AG10803 (cell line): ENCODE measurements at regions not wholly inside any gene's neighbourhood (a gene's known extent, or its start where the extent isn't known, plus 50 kb on each side); places are given as distances from the start of the nearest gene placed in this dataset.
"Not testable (repeated sequence)": the region's sequence is repeated elsewhere in the genome, so short reads cannot be mapped to it uniquely, and the experiment has no call there.

Experiments used
- DNase-seq: peaks from one replicate; pipeline ENCODE4 v3.0.0; 2010; ENCODE audit warnings: low read depth
- H3K4me3 ChIP-seq: 2 replicates; pipeline ENCODE4 v1.5.1; 2011; ENCODE audit warnings: mild to moderate bottlenecking, low read length, control low read depth
- TF ChIP-seq, protein P1 (sequence below): conservative IDR thresholded peaks from 2 replicates; pipeline ENCODE4 v1.5.1; 2011; ENCODE audit warnings: mild to moderate bottlenecking, low read length, control low read depth, inconsistent platforms

DNA sequence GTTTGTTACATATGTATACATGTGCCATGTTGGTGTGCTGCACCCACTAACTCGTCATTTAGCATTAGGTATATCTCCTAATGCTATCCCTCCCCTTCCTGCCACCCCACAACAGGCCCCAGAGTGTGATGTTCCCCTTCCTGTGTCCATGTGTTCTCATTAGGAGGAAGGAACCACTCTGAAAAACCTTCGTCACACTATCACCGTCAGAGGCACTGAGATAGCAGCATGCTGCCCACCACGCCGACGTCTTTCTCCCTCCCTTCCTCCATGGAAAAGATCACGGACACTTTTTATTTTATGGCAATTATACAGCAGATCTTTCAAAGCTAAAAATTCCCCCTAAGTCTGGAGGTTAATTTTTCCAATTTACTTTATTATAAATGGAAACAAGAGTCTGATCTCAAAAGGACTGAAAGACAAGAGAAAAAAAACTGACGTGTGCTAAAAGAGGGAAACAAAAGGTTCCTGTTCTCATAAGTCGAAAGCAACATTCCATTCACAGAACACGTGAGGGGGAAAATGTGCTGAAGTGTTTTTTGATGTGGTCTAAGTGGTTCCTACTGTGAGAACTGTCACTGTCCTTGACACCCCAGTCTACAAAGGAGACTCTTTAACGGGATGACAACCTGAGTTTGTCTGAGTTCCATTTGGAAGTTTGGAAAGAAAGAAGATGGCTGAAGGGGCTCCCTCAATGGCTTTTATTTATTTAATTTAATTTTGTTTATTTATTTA lies 339.7 kb upstream of the IRX2 start:
- H3K4me3 ChIP-seq, result no peak overlapping the region
- TF ChIP-seq, protein P1, sequence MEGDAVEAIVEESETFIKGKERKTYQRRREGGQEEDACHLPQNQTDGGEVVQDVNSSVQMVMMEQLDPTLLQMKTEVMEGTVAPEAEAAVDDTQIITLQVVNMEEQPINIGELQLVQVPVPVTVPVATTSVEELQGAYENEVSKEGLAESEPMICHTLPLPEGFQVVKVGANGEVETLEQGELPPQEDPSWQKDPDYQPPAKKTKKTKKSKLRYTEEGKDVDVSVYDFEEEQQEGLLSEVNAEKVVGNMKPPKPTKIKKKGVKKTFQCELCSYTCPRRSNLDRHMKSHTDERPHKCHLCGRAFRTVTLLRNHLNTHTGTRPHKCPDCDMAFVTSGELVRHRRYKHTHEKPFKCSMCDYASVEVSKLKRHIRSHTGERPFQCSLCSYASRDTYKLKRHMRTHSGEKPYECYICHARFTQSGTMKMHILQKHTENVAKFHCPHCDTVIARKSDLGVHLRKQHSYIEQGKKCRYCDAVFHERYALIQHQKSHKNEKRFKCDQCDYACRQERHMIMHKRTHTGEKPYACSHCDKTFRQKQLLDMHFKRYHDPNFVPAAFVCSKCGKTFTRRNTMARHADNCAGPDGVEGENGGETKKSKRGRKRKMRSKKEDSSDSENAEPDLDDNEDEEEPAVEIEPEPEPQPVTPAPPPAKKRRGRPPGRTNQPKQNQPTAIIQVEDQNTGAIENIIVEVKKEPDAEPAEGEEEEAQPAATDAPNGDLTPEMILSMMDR, result no peak
- DNase-seq, result no peak

DNA sequence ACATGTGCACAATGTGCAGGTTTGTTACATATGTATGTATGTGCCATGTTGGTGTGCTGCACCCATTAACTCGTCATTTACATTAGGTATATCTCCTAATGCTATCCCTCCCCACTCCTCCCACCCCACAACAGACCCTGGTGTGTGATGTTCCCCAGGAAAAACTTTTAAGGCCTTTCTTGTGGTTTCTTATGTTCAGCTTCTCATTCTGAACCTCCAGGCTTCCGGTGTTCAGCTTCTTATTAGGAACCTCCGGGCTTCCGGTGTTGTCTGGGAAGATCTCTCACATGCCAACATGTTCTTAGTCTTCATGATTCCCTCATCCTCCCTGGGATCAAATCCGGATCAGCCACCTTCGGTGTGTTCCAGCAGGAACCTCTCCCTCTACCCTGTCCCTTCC lies 338.8 kb upstream of the IRX2 start:
- H3K4me3 ChIP-seq, DNase-seq: not testable (repeated sequence)

DNA sequence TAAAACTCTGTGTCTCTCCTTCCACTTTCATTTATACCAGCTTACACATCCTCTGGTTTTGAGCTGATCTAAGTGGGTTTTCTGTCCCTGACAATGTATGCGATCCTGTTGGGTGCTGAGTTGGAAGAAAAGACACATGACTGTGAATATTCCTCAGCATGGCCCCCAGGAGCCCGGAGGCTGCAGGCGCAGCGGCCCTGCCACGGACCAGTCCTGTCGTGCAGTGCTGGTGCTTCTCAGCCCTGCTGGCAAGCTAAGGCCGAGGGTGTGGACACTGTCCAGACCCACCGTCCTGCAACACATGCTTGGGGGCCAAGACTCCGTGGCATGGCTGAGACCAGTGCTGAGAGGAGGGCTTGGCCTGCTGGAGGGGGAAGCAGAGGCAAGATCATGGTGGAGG lies 328.9 kb upstream of the IRX2 start:
- no peak for DNase-seq
- no peak overlapping the region for H3K4me3 ChIP-seq
- TF ChIP-seq, protein P1, result no peak

DNA sequence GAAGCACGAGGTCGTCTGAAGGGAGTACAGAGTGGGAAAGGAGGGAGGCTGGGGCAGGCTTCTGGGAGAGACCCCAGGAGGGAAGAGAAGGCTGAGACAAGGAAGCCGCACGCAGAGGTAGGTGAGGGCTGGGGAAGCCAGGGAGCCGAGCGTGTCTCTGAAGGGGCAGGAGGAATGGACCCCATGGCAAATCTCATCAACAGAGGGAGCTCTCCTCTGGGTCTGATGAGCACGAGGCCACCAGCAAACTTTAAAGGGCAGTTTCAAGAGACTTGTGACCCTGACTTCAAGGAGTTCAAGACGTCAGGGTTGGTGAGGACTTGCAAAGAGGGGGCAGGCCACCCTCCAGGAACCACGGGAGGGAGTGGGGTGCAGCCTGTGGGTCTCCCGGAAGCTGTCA lies 326.2 kb upstream of the IRX2 start:
- DNase-seq, result no peak
- TF ChIP-seq, protein P1, result no peak
- no peak overlapping the region for H3K4me3 ChIP-seq

DNA sequence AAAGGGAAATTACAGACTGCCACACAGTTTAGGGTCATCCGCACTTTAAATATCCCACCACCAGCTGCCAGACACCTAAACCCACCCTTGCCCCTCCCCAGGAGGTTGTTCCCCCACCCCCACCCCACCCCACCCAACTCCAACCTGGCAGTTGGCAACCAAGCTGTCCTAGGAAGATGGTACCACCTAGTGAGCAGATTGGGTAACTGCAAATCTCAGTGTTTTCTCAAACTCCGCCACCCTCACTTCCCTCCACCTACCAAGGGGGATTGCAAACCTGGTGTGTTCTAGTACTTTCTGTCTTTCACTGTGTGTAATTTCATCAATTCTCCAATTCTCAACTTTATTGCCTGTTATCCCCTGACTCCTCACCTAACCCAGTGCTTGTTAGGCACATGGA lies 323.8 kb upstream of the IRX2 start:
- no peak for DNase-seq
- H3K4me3 ChIP-seq, result no peak overlapping the region
- TF ChIP-seq, protein P1, result no peak

DNA sequence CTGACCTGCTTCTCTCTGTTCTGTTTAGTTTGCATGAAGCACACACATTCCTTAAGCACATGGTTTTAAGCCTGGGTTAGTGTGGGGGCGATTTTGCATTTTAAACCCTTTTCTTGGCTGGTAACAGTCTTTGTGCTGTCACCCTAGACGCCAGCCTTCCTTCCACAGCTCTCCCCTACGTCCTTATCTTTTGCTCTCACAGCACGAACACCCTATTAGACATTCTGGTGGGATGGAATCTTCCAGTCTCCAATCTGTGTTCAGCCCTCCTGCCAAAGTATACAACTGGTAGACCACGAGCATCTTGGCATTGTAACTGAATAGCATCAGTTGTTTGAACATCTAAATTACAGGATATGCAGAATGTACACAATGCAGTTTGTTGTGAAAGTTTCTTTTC lies 316.9 kb upstream of the IRX2 start:
- TF ChIP-seq, protein P1, result no peak
- no peak overlapping the region for H3K4me3 ChIP-seq
- DNase-seq, result no peak

DNA sequence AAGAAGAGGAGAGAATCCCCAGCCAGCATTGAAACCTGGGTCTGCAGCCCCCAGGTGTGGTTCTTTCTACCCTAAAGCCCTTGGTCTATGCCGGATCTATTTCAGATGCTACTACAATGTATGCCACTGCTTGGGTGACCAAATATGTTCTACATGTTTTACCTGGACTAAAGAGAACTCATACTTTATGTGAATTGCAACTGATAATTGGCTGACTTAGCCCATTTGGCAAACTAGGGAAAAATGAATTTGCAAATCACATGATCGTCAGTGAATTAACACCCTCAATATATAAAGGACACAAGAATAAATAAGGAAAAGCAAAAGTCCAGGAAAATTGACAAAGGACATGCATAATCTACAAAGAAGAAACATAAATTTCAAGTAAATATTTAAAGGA lies 308.8 kb upstream of the IRX2 start:
- TF ChIP-seq, protein P1, result no peak
- H3K4me3 ChIP-seq, result no peak overlapping the region
- DNase-seq, result no peak
